ENCODE measurements at regions not wholly inside any gene's neighbourhood (a gene's known extent, or its start where the extent isn't known, plus 50 kb on each side); places are given as distances from the start of the nearest gene placed in this dataset.

DNA sequence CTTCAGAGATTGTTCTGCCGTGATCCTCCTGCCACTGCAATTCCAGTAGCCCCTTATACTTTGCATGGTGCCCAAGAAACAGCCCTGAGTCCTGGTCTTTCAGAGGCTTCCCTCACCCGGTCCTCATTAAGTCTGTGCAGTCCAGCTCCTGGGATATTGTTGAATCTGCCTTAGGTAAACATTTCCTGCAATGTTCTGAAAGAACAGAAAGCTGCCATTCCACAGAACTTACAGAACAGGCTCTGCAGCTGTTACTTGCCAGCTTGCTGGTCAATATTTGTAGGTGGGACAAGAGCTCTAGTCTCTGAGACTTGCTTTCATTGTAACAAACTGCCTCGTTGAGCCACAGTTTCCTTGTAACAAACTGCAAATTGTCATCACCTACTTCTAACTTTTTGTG lies 115.0 kb upstream of the KIF5B start:
- no peak overlapping the region for H3K27ac ChIP-seq (ENCODE audit: extremely low read depth, low read depth, low read length)
- ChIA-PET POLR2A (no interaction called here), CTCF (interaction anchor here (1.4 kb wide), 1 partner anchor 19 kb away, joined by 5 read pairs; no protein-coding TSS in a partner anchor)
- no peak overlapping the region for H3K4me3 ChIP-seq (ENCODE audit: low read depth, low read length)
- no peak for TF ChIP-seq ZNF175 (tag by site-specific recombination; IDR thresholded peaks at IDR 0.05)
- no peak for TF ChIP-seq HIC1 (tag by site-specific recombination; IDR thresholded peaks at IDR 0.05)
- no peak for TF ChIP-seq ZNF610 (tag by site-specific recombination; IDR thresholded peaks at IDR 0.05; ENCODE audit: borderline replicate concordance)
- TF ChIP-seq ZNF776 (tag by site-specific recombination; IDR thresholded peaks at IDR 0.05; ENCODE audit: borderline replicate concordance): no peak
- no peaks in the 10 kb centered on the region for H3K36me3 ChIP-seq (ENCODE audit: control insufficient read depth in 2 of 2, insufficient read depth in 1 of 2, low read length in 2 of 2)
- no peaks in the 10 kb centered on the region for H3K9me3 ChIP-seq (ENCODE audit: control insufficient read depth, insufficient read depth, low read depth, low read length)
- H3K4me1 ChIP-seq (ENCODE audit: control insufficient read depth, insufficient read depth, low read length): no peaks in the 10 kb centered on the region

DNA sequence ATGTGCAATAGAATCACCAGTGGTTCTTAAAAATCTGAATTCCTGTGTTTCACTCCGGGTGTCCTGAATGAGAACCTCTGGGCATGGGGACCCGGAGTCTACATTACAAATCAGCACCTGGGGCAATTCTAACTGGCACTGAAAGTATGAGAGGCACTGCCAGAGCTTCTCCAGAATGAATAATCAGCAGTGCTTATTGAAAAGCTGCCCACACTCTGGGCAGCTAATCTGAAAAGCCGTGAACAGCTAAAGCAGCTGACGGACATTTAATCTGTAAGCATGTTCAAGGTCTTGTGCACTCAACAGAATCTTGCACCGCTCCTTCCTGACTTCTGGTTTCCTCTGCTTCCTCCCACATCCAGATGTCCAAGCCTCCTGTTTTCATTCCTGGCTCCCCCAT lies 113.3 kb upstream of the KIF5B start:
- H3K4me3 ChIP-seq (ENCODE audit: low read depth, low read length): no peak overlapping the region
- H3K9me3 ChIP-seq (ENCODE audit: control insufficient read depth, insufficient read depth, low read depth, low read length): no peaks in the 10 kb centered on the region
- H3K27ac ChIP-seq (ENCODE audit: extremely low read depth, low read depth, low read length): no peak overlapping the region
- TF ChIP-seq, protein P1, sequence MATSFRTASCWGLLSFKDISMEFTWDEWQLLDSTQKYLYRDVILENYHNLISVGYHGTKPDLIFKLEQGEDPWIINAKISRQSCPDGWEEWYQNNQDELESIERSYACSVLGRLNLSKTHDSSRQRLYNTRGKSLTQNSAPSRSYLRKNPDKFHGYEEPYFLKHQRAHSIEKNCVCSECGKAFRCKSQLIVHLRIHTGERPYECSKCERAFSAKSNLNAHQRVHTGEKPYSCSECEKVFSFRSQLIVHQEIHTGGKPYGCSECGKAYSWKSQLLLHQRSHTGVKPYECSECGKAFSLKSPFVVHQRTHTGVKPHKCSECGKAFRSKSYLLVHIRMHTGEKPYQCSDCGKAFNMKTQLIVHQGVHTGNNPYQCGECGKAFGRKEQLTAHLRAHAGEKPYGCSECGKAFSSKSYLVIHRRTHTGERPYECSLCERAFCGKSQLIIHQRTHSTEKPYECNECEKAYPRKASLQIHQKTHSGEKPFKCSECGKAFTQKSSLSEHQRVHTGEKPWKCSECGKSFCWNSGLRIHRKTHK (tag by site-specific recombination; IDR thresholded peaks at IDR 0.05): no peak
- no peak for TF ChIP-seq ZNF23 (tag by site-specific recombination; IDR thresholded peaks at IDR 0.05; ENCODE audit: borderline replicate concordance)
- TF ChIP-seq ZNF473 (tag by site-specific recombination; IDR thresholded peaks at IDR 0.05): no peak
- no peak for TF ChIP-seq ZNF768 (tag by site-specific recombination; IDR thresholded peaks at IDR 0.05)
- no peak for TF ChIP-seq RBAK (tag by site-specific recombination; IDR thresholded peaks at IDR 0.05)
- no peak for TF ChIP-seq ZNF292 (tag by site-specific recombination; IDR thresholded peaks at IDR 0.05; ENCODE audit: borderline replicate concordance, low read depth)
- no peak for TF ChIP-seq ZNF707 (tag by site-specific recombination; IDR thresholded peaks at IDR 0.05)
- no peak for TF ChIP-seq SP2 (tag by site-specific recombination; IDR thresholded peaks at IDR 0.05)
- no peak for TF ChIP-seq ZNF596 (tag by site-specific recombination; IDR thresholded peaks at IDR 0.05)
- TF ChIP-seq ZNF561 (tag by site-specific recombination; IDR thresholded peaks at IDR 0.05; ENCODE audit: borderline replicate concordance): no peak
- TF ChIP-seq EGR2 (tag by site-specific recombination; IDR thresholded peaks at IDR 0.05; ENCODE audit: low read depth): no peak
- no peak for TF ChIP-seq ZNF146 (tag by site-specific recombination; IDR thresholded peaks at IDR 0.05)
- TF ChIP-seq KLF17 (tag by site-specific recombination; IDR thresholded peaks at IDR 0.05): no peak
- no peak for TF ChIP-seq ZNF121 (tag by site-specific recombination; IDR thresholded peaks at IDR 0.05)
- ChIA-PET CTCF (no interaction called here), POLR2A (no interaction called here)
- no peaks in the 10 kb centered on the region for H3K36me3 ChIP-seq (ENCODE audit: control insufficient read depth in 2 of 2, insufficient read depth in 1 of 2, low read length in 2 of 2)
- no peaks in the 10 kb centered on the region for H3K4me1 ChIP-seq (ENCODE audit: control insufficient read depth, insufficient read depth, low read length)

DNA sequence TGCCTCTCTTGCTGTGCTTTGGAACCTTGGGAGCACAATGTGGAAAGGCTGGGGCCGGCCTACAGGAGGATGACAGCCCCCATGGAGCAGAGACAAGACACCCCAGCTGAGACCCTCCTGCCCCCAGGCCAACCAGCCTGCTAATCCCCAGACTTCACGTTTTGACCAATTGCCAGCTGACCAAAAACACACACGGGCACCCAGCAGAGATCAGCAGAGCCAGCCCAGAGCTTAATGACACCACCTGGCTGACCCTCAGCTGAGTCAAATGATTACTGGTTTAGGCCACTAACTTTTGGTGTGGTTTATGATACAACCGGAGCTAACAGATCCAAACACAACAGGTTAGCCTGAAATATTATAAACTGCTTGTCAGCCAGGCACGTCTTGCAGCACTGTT lies 111.2 kb upstream of the KIF5B start:
- H3K4me1 ChIP-seq (ENCODE audit: control insufficient read depth, insufficient read depth, low read length): no peaks in the 10 kb centered on the region
- no peak overlapping the region for H3K4me3 ChIP-seq (ENCODE audit: low read depth, low read length)
- no peaks in the 10 kb centered on the region for H3K36me3 ChIP-seq (ENCODE audit: control insufficient read depth in 2 of 2, insufficient read depth in 1 of 2, low read length in 2 of 2)
- ChIA-PET CTCF (interaction anchor here (0.6 kb wide), 1 partner anchor 83 kb away, joined by 4 read pairs; no protein-coding TSS in a partner anchor), POLR2A (no interaction called here)
- no peaks in the 10 kb centered on the region for H3K9me3 ChIP-seq (ENCODE audit: control insufficient read depth, insufficient read depth, low read depth, low read length)
- H3K27ac ChIP-seq (ENCODE audit: extremely low read depth, low read depth, low read length): no peak overlapping the region
- TF ChIP-seq, protein P1 (tag by site-specific recombination; IDR thresholded peaks at IDR 0.05): no peak
- TF ChIP-seq ZNF174 (tag by site-specific recombination; IDR thresholded peaks at IDR 0.05) (no peak), ZNF521 (tag by site-specific recombination; IDR thresholded peaks at IDR 0.05) (no peak), HOXC10 (CRISPR knock-in tag; IDR thresholded peaks at IDR 0.05) (no peak), YY2 (tag by site-specific recombination; IDR thresholded peaks at IDR 0.05) (no peak), ZNF121 (tag by site-specific recombination; IDR thresholded peaks at IDR 0.05) (no peak), ZNF366 (tag by site-specific recombination; conservative IDR thresholded peaks at IDR 0.05) (no peak), ZNF423 (tag by site-specific recombination; IDR thresholded peaks at IDR 0.05) (no peak)
- TF ChIP-seq, protein P2, sequence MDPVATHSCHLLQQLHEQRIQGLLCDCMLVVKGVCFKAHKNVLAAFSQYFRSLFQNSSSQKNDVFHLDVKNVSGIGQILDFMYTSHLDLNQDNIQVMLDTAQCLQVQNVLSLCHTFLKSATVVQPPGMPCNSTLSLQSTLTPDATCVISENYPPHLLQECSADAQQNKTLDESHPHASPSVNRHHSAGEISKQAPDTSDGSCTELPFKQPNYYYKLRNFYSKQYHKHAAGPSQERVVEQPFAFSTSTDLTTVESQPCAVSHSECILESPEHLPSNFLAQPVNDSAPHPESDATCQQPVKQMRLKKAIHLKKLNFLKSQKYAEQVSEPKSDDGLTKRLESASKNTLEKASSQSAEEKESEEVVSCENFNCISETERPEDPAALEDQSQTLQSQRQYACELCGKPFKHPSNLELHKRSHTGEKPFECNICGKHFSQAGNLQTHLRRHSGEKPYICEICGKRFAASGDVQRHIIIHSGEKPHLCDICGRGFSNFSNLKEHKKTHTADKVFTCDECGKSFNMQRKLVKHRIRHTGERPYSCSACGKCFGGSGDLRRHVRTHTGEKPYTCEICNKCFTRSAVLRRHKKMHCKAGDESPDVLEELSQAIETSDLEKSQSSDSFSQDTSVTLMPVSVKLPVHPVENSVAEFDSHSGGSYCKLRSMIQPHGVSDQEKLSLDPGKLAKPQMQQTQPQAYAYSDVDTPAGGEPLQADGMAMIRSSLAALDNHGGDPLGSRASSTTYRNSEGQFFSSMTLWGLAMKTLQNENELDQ (tag by site-specific recombination; IDR thresholded peaks at IDR 0.05; ENCODE audit: low read depth): no peak
